ENCODE measurements at regions not wholly inside any gene's neighbourhood (a gene's known extent, or its start where the extent isn't known, plus 50 kb on each side); places are given as distances from the start of the nearest gene placed in this dataset.

GRCh38 chr3:87625876-87626275 is 349.5 kb upstream of the POU1F1 start:
- ATAC-seq (no peak), DNase-seq (ENCODE audit: low spot score) (no peak)
- no peak overlapping the region for H3K4me3 Mint-ChIP-seq
- H3K27ac Mint-ChIP-seq: no peak overlapping the region
- no peaks in the 10 kb centered on the region for H3K27me3 Mint-ChIP-seq (ENCODE audit: low read depth)
- POLR2A ChIA-PET: no interaction called here
- TF ChIP-seq FOXK1 (CRISPR knock-in tag; IDR thresholded peaks at IDR 0.05) (no peak), AFF4 (CRISPR knock-in tag; IDR thresholded peaks at IDR 0.05; ENCODE audit: borderline replicate concordance) (no peak), IRF1 (CRISPR knock-in tag; IDR thresholded peaks at IDR 0.05) (no peak), RORB (CRISPR knock-in tag; IDR thresholded peaks at IDR 0.05) (no peak), ZNF232 (CRISPR knock-in tag; IDR thresholded peaks at IDR 0.05) (no peak), STAT6 (CRISPR knock-in tag; conservative IDR thresholded peaks at IDR 0.05; ENCODE audit: low read depth) (no peak), PRDM15 (CRISPR knock-in tag; IDR thresholded peaks at IDR 0.05) (no peak), ZNF219 (CRISPR knock-in tag; IDR thresholded peaks at IDR 0.05; ENCODE audit: borderline replicate concordance) (no peak), SMAD3 (CRISPR knock-in tag; IDR thresholded peaks at IDR 0.05; ENCODE audit: borderline replicate concordance) (no peak), ZNF425 (CRISPR knock-in tag; conservative IDR thresholded peaks at IDR 0.05) (no peak), E2F5 (CRISPR knock-in tag; IDR thresholded peaks at IDR 0.05) (no peak), ZBTB43 (CRISPR knock-in tag; IDR thresholded peaks at IDR 0.05) (no peak)
- peaks cover 9% of the 10 kb centered on the region for H3K4me1 Mint-ChIP-seq
- CTCF ChIA-PET: no interaction called here
- peaks cover 8% of the 10 kb centered on the region for H3K36me3 Mint-ChIP-seq
- peaks cover 22% of the 10 kb centered on the region for H3K9me3 Mint-ChIP-seq
